A673 (cell line): ENCODE measurements at regions not wholly inside any gene's neighbourhood (a gene's known extent, or its start where the extent isn't known, plus 50 kb on each side); places are given as distances from the start of the nearest gene placed in this dataset.

Experiments used
- CTCF ChIP-seq: fragments of 300-800, 200-600 bp; sonication (generic); conservative IDR thresholded peaks from 2 replicates; pipeline ENCODE4 v1.5.1; 2017; ENCODE audit warnings: low read depth, mild to moderate bottlenecking, antibody characterized with exemption, low read length, moderate library complexity, mixed read lengths
- EZH2 ChIP-seq: fragments of 200-600 bp; sonication (generic); IDR thresholded peaks from 2 replicates; pipeline ENCODE4 v1.6.1; 2017; ENCODE audit warnings: borderline replicate concordance, low read depth, mild to moderate bottlenecking, mixed read lengths, antibody characterized with exemption, low read length; ENCODE audit not compliant: poor library complexity, severe bottlenecking

DNA sequence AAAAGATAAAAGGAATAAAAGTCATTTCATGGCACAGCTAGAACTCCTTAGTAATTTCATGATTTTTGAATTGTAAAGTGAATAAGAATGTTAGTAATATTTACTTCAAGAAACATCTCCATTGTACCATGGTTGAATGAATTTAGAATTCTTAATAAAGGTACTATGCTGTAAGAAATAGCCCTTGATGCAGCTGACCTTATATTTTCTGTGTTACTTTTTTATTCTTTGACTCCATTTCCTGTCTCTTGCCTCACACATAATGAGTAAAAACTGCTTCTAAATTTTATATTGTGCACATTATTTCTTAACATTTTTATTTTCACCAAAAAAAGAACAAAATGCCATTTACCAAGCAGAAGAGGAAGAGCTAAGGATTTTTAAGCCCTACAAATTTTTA, 81.9 kb upstream of the PDHA2 start:
- TF ChIP-seq CTCF = no peak
- no peak for TF ChIP-seq EZH2
